ENCODE measurements at regions not wholly inside any gene's neighbourhood (a gene's known extent, or its start where the extent isn't known, plus 50 kb on each side); places are given as distances from the start of the nearest gene placed in this dataset.

- H3K27ac Mint-ChIP-seq (ENCODE audit: unreplicated experiment), result no peak overlapping the region
- no peak overlapping the region for H3K27ac ChIP-seq (ENCODE audit: low read depth, low read length)
These were observed 203.4 kb upstream of the FOXF1 start for GRCh38 chr16:86306811-86307513.

GRCh38 chr16:86307514-86307903, 202.8 kb upstream of the FOXF1 start:
- H3K4me1 Mint-ChIP-seq (ENCODE audit: low read depth, unreplicated experiment), result no peaks in the 10 kb centered on the region
- peaks cover 2% of the 10 kb centered on the region for H3K9me3 Mint-ChIP-seq (ENCODE audit: unreplicated experiment)
- Histone ChIP-seq H2AFZ (ENCODE audit: low read depth, low read length) (no peak overlapping the region), H4K20me1 (ENCODE audit: insufficient read depth, low read length) (no peaks in the 10 kb centered on the region), H3K4me1 (ENCODE audit: insufficient read depth, low read length) (no peaks in the 10 kb centered on the region), H3K27ac (ENCODE audit: low read depth, low read length) (no peak overlapping the region), H3K9me3 (ENCODE audit: insufficient read depth, low read depth, low read length) (no peaks in the 10 kb centered on the region), H3K4me2 (ENCODE audit: low read length) (no peak overlapping the region), H3K79me2 (ENCODE audit: insufficient read depth, low read length) (no peaks in the 10 kb centered on the region), H3K9ac (ENCODE audit: low read length) (no peak overlapping the region), H3K27me3 (ENCODE audit: insufficient read depth, low read length) (peaks cover 14% of the 10 kb centered on the region), H3K36me3 (ENCODE audit: insufficient read depth, low read length) (no peaks in the 10 kb centered on the region), H3K4me3 (ENCODE audit: insufficient read depth, low read depth, low read length) (no peak overlapping the region)
- FAIRE-seq (peak; percentile 67), DNase-seq (ENCODE audit: low read depth) (peak; percentile 64)
- no peak for TF ChIP-seq CTCF (IDR thresholded peaks at IDR 0.05; ENCODE audit: insufficient read depth, low read depth, low read length)
- no peak for TF ChIP-seq EZH2 (IDR thresholded peaks at IDR 0.05; ENCODE audit: insufficient read depth, low read length)
- peaks cover 38% of the 10 kb centered on the region for H3K27me3 Mint-ChIP-seq (ENCODE audit: low read depth, unreplicated experiment)
- no peak overlapping the region for H3K27ac Mint-ChIP-seq (ENCODE audit: unreplicated experiment)
- no peaks in the 10 kb centered on the region for H3K36me3 Mint-ChIP-seq (ENCODE audit: low read depth, unreplicated experiment)
- H3K4me3 Mint-ChIP-seq (ENCODE audit: unreplicated experiment), result no peak overlapping the region

More at GRCh38 chr16:86306811-86307513, 203.4 kb upstream of the FOXF1 start:
- Histone ChIP-seq H3K4me3 (ENCODE audit: insufficient read depth, low read depth, low read length) (no peak overlapping the region), H3K36me3 (ENCODE audit: insufficient read depth, low read length) (no peaks in the 10 kb centered on the region), H3K4me1 (ENCODE audit: insufficient read depth, low read length) (no peaks in the 10 kb centered on the region), H3K27me3 (ENCODE audit: insufficient read depth, low read length) (peaks cover 14% of the 10 kb centered on the region), H3K4me2 (ENCODE audit: low read length) (no peak overlapping the region), H3K9me3 (ENCODE audit: insufficient read depth, low read depth, low read length) (no peaks in the 10 kb centered on the region), H4K20me1 (ENCODE audit: insufficient read depth, low read length) (no peaks in the 10 kb centered on the region), H3K79me2 (ENCODE audit: insufficient read depth, low read length) (no peaks in the 10 kb centered on the region), H3K9ac (ENCODE audit: low read length) (no peak overlapping the region), H2AFZ (ENCODE audit: low read depth, low read length) (no peak overlapping the region)
- Mint-ChIP-seq H3K9me3 (ENCODE audit: unreplicated experiment) (no peaks in the 10 kb centered on the region), H3K4me3 (ENCODE audit: unreplicated experiment) (no peak overlapping the region), H3K27me3 (ENCODE audit: low read depth, unreplicated experiment) (peaks cover 38% of the 10 kb centered on the region), H3K36me3 (ENCODE audit: low read depth, unreplicated experiment) (no peaks in the 10 kb centered on the region), H3K4me1 (ENCODE audit: low read depth, unreplicated experiment) (no peaks in the 10 kb centered on the region)
- DNase-seq (ENCODE audit: low read depth) (peak; percentile 56), FAIRE-seq (no peak)
- TF ChIP-seq CTCF (IDR thresholded peaks at IDR 0.05; ENCODE audit: insufficient read depth, low read depth, low read length) (no peak), EZH2 (IDR thresholded peaks at IDR 0.05; ENCODE audit: insufficient read depth, low read length) (no peak)

- Mint-ChIP-seq H3K4me1 (ENCODE audit: low read depth, unreplicated experiment) (no peaks in the 10 kb centered on the region), H3K36me3 (ENCODE audit: low read depth, unreplicated experiment) (no peaks in the 10 kb centered on the region), H3K27me3 (ENCODE audit: low read depth, unreplicated experiment) (peaks cover 41% of the 10 kb centered on the region), H3K27ac (ENCODE audit: unreplicated experiment) (no peak overlapping the region), H3K4me3 (ENCODE audit: unreplicated experiment) (no peak overlapping the region), H3K9me3 (ENCODE audit: unreplicated experiment) (peaks cover 2% of the 10 kb centered on the region)
- H3K79me2 ChIP-seq (ENCODE audit: insufficient read depth, low read length), result no peaks in the 10 kb centered on the region
- no peak overlapping the region for H2AFZ ChIP-seq (ENCODE audit: low read depth, low read length)
- FAIRE-seq (no peak), DNase-seq (ENCODE audit: low read depth) (no peak)
- no peak overlapping the region for H3K4me3 ChIP-seq (ENCODE audit: insufficient read depth, low read depth, low read length)
- no peaks in the 10 kb centered on the region for H3K4me1 ChIP-seq (ENCODE audit: insufficient read depth, low read length)
- H3K36me3 ChIP-seq (ENCODE audit: insufficient read depth, low read length), result no peaks in the 10 kb centered on the region
- H3K27me3 ChIP-seq (ENCODE audit: insufficient read depth, low read length), result peaks cover 16% of the 10 kb centered on the region
- H3K27ac ChIP-seq (ENCODE audit: low read depth, low read length), result no peak overlapping the region
- no peak overlapping the region for H3K4me2 ChIP-seq (ENCODE audit: low read length)
- no peaks in the 10 kb centered on the region for H3K9me3 ChIP-seq (ENCODE audit: insufficient read depth, low read depth, low read length)
- no peaks in the 10 kb centered on the region for H4K20me1 ChIP-seq (ENCODE audit: insufficient read depth, low read length)
- TF ChIP-seq CTCF (IDR thresholded peaks at IDR 0.05; ENCODE audit: insufficient read depth, low read depth, low read length), result no peak
- no peak for TF ChIP-seq EZH2 (IDR thresholded peaks at IDR 0.05; ENCODE audit: insufficient read depth, low read length)
- no peak overlapping the region for H3K9ac ChIP-seq (ENCODE audit: low read length)
These were observed 201.8 kb upstream of the FOXF1 start for GRCh38 chr16:86308514-86308913.

Data from astrocyte (in vitro differentiated cells and primary cell).